Liver (tissue), 3 donors: ENCODE measurements at regions not wholly inside any gene's neighbourhood (a gene's known extent, or its start where the extent isn't known, plus 50 kb on each side); places are given as distances from the start of the nearest gene placed in this dataset.

Experiments
- EGR1 ChIP-seq, 2 donors: IDR thresholded peaks; 2 replicates each; pipeline ENCODE4 v1.6.1; 2016 to 2018; ENCODE audit warnings: antibody characterized with exemption in 2 of 2, low read depth in 2 of 2
- FOXA1 ChIP-seq: IDR thresholded peaks from 2 replicates; pipeline ENCODE4 v1.6.1; 2016; ENCODE audit warnings: antibody characterized with exemption
- FOXA2 ChIP-seq: IDR thresholded peaks from 2 replicates; pipeline ENCODE4 v1.6.1; 2016; ENCODE audit warnings: antibody characterized with exemption
- JUND ChIP-seq, 2 donors: IDR thresholded peaks; 2 replicates each; pipeline ENCODE4 v1.6.1; 2016; ENCODE audit warnings: antibody characterized with exemption in 2 of 2
- NR2F2 ChIP-seq: IDR thresholded peaks from 2 replicates; pipeline ENCODE4 v1.6.1; 2016; ENCODE audit warnings: antibody characterized with exemption
- RAD21 ChIP-seq, 2 donors: IDR thresholded peaks; 2 replicates each; pipeline ENCODE4 v1.6.1; 2016; ENCODE audit warnings: antibody characterized with exemption in 2 of 2, mild to moderate bottlenecking in 2 of 2
- RXRA ChIP-seq, 2 donors: IDR thresholded peaks; 2 replicates each; pipeline ENCODE4 v1.6.1; 2017 to 2018; ENCODE audit warnings: antibody characterized with exemption in 2 of 2, mild to moderate bottlenecking in 1 of 2
- SP1 ChIP-seq: IDR thresholded peaks from 2 replicates; pipeline ENCODE4 v1.6.1; 2018; ENCODE audit warnings: antibody characterized with exemption, mild to moderate bottlenecking
- TAF1 ChIP-seq: conservative IDR thresholded peaks from 2 replicates; pipeline ENCODE4 v1.6.1; 2016; ENCODE audit warnings: antibody characterized with exemption, mild to moderate bottlenecking
- YY1 ChIP-seq: IDR thresholded peaks from 2 replicates; pipeline ENCODE4 v1.6.1; 2016; ENCODE audit warnings: antibody characterized with exemption, mild to moderate bottlenecking
- TF ChIP-seq, protein P1 (sequence below): IDR thresholded peaks from 2 replicates; pipeline ENCODE4 v1.6.1; 2016; ENCODE audit warnings: antibody characterized with exemption, mild to moderate bottlenecking
- TF ChIP-seq, protein P2 (sequence below): IDR thresholded peaks from 2 replicates; pipeline ENCODE4 v1.6.1; 2016; ENCODE audit warnings: antibody characterized with exemption
- TF ChIP-seq, protein P3 (sequence below): fragments of 150-350 bp; IDR thresholded peaks from 2 replicates; pipeline ENCODE4 v1.5.1; 2017; ENCODE audit warnings: improper control_type of control experiment, low read depth, low read length; ENCODE audit not compliant: missing input control
- TF ChIP-seq, protein P4 (sequence below): IDR thresholded peaks from 2 replicates; pipeline ENCODE4 v1.6.1; 2016; ENCODE audit warnings: antibody characterized with exemption
- donor health status: healthy.
- donor health status: healthy.

DNA sequence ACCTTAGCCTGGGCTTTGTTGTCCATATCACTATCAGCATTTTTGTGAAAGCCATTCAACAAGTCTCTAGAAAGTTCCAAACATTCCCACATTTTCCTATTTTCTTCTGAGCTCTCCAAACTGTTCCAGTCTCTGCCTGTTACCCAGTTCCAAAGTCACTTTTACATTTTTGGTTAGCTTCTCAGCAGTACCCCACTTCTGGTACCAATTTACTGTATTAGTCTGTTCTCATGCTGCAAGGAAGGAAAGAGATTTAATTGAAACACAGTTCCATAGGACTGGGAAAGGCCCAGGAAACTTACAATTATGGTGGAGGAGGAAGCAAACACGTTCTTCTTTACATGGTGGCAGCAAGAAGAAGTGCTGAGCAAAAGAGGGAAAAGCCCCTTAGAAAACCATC, 247.2 kb upstream of the B3GALT2 start:
- TF ChIP-seq, protein P1, sequence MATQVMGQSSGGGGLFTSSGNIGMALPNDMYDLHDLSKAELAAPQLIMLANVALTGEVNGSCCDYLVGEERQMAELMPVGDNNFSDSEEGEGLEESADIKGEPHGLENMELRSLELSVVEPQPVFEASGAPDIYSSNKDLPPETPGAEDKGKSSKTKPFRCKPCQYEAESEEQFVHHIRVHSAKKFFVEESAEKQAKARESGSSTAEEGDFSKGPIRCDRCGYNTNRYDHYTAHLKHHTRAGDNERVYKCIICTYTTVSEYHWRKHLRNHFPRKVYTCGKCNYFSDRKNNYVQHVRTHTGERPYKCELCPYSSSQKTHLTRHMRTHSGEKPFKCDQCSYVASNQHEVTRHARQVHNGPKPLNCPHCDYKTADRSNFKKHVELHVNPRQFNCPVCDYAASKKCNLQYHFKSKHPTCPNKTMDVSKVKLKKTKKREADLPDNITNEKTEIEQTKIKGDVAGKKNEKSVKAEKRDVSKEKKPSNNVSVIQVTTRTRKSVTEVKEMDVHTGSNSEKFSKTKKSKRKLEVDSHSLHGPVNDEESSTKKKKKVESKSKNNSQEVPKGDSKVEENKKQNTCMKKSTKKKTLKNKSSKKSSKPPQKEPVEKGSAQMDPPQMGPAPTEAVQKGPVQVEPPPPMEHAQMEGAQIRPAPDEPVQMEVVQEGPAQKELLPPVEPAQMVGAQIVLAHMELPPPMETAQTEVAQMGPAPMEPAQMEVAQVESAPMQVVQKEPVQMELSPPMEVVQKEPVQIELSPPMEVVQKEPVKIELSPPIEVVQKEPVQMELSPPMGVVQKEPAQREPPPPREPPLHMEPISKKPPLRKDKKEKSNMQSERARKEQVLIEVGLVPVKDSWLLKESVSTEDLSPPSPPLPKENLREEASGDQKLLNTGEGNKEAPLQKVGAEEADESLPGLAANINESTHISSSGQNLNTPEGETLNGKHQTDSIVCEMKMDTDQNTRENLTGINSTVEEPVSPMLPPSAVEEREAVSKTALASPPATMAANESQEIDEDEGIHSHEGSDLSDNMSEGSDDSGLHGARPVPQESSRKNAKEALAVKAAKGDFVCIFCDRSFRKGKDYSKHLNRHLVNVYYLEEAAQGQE, result no peak
- TF ChIP-seq, protein P2, sequence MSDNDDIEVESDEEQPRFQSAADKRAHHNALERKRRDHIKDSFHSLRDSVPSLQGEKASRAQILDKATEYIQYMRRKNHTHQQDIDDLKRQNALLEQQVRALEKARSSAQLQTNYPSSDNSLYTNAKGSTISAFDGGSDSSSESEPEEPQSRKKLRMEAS, result no peak
- TF ChIP-seq, protein P3, sequence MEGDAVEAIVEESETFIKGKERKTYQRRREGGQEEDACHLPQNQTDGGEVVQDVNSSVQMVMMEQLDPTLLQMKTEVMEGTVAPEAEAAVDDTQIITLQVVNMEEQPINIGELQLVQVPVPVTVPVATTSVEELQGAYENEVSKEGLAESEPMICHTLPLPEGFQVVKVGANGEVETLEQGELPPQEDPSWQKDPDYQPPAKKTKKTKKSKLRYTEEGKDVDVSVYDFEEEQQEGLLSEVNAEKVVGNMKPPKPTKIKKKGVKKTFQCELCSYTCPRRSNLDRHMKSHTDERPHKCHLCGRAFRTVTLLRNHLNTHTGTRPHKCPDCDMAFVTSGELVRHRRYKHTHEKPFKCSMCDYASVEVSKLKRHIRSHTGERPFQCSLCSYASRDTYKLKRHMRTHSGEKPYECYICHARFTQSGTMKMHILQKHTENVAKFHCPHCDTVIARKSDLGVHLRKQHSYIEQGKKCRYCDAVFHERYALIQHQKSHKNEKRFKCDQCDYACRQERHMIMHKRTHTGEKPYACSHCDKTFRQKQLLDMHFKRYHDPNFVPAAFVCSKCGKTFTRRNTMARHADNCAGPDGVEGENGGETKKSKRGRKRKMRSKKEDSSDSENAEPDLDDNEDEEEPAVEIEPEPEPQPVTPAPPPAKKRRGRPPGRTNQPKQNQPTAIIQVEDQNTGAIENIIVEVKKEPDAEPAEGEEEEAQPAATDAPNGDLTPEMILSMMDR, result no peak
- no peak for TF ChIP-seq EGR1 (IDR thresholded peaks at IDR 0.05; ENCODE audit: low read depth in 2 of 2)
- no peak for TF ChIP-seq RAD21 (IDR thresholded peaks at IDR 0.05)
- no peak for TF ChIP-seq TAF1
- TF ChIP-seq FOXA2, result no peak
- TF ChIP-seq NR2F2, result no peak
- TF ChIP-seq FOXA1, result no peak
- no peak for TF ChIP-seq RXRA (IDR thresholded peaks at IDR 0.05)
- TF ChIP-seq, protein P4, sequence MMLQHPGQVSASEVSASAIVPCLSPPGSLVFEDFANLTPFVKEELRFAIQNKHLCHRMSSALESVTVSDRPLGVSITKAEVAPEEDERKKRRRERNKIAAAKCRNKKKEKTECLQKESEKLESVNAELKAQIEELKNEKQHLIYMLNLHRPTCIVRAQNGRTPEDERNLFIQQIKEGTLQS, result no peak
- TF ChIP-seq SP1, result no peak
- TF ChIP-seq YY1, result no peak
- no peak for TF ChIP-seq JUND (IDR thresholded peaks at IDR 0.05)
